ENCODE measurements at regions not wholly inside any gene's neighbourhood (a gene's known extent, or its start where the extent isn't known, plus 50 kb on each side); places are given as distances from the start of the nearest gene placed in this dataset.

GRCh38 chr12:61357496-61357895, 902.7 kb upstream of the USP15 start:
- Histone ChIP-seq H3K36me3 (ENCODE audit: insufficient read depth) (no peaks in the 10 kb centered on the region), H3K79me2 (ENCODE audit: insufficient read depth, low read depth) (no peaks in the 10 kb centered on the region)
- TF ChIP-seq CTCF (conservative IDR thresholded peaks at IDR 0.05; ENCODE audit: low read depth, low read length): no peak

GRCh38 chr12:61362037-61362436, 898.2 kb upstream of the USP15 start:
- Histone ChIP-seq H3K4me1 (ENCODE audit: low read depth, poor library complexity, severe bottlenecking) (peaks cover 11% of the 10 kb centered on the region), H3K27me3 (ENCODE audit: insufficient read depth, low read depth) (no peaks in the 10 kb centered on the region), H4K20me1 (ENCODE audit: insufficient read depth) (no peaks in the 10 kb centered on the region), H3K4me3 (IDR thresholded peaks at IDR 0.05; ENCODE audit: insufficient read depth, low read depth, low read length) (no peak overlapping the region), H3K4me2 (no peak overlapping the region), H3K9ac (no peak overlapping the region), H3K79me2 (ENCODE audit: insufficient read depth, low read depth) (no peaks in the 10 kb centered on the region), H3K36me3 (ENCODE audit: insufficient read depth) (no peaks in the 10 kb centered on the region), H3K27ac (no peak overlapping the region), H2AFZ (ENCODE audit: low read depth) (no peak overlapping the region)
- TF ChIP-seq CTCF (conservative IDR thresholded peaks at IDR 0.05; ENCODE audit: low read depth, low read length): no peak

More at GRCh38 chr12:61357496-61357895, 902.7 kb upstream of the USP15 start:
- Histone ChIP-seq H3K27me3 (ENCODE audit: insufficient read depth, low read depth) (no peaks in the 10 kb centered on the region), H3K27ac (no peak overlapping the region), H3K4me3 (IDR thresholded peaks at IDR 0.05; ENCODE audit: insufficient read depth, low read depth, low read length) (no peak overlapping the region), H3K4me2 (no peak overlapping the region), H3K4me1 (ENCODE audit: low read depth, poor library complexity, severe bottlenecking) (peaks cover 9% of the 10 kb centered on the region), H2AFZ (ENCODE audit: low read depth) (no peak overlapping the region), H4K20me1 (ENCODE audit: insufficient read depth) (no peaks in the 10 kb centered on the region), H3K9ac (no peak overlapping the region)

- Histone ChIP-seq H3K4me2 (peak overlapping the region; percentile 7; the same call in 1 of the 2 replicates), H3K36me3 (ENCODE audit: insufficient read depth) (no peaks in the 10 kb centered on the region), H2AFZ (ENCODE audit: low read depth) (peak overlapping the region; percentile 18; the same call in 1 of the 2 replicates), H3K27me3 (ENCODE audit: insufficient read depth, low read depth) (no peaks in the 10 kb centered on the region), H3K79me2 (ENCODE audit: insufficient read depth, low read depth) (no peaks in the 10 kb centered on the region), H3K4me1 (ENCODE audit: low read depth, poor library complexity, severe bottlenecking) (peaks cover 11% of the 10 kb centered on the region), H4K20me1 (ENCODE audit: insufficient read depth) (no peaks in the 10 kb centered on the region), H3K9ac (no peak overlapping the region), H3K4me3 (IDR thresholded peaks at IDR 0.05; ENCODE audit: insufficient read depth, low read depth, low read length) (no peak overlapping the region), H3K27ac (no peak overlapping the region)
- no peak for TF ChIP-seq CTCF (conservative IDR thresholded peaks at IDR 0.05; ENCODE audit: low read depth, low read length)
These were observed 895.2 kb upstream of the USP15 start for GRCh38 chr12:61365001-61365400.

- no peaks in the 10 kb centered on the region for H4K20me1 ChIP-seq (ENCODE audit: insufficient read depth)
- no peak for TF ChIP-seq CTCF (conservative IDR thresholded peaks at IDR 0.05; ENCODE audit: low read depth, low read length)
- no peak overlapping the region for H3K27ac ChIP-seq
- H3K9ac ChIP-seq: no peak overlapping the region
- no peaks in the 10 kb centered on the region for H3K79me2 ChIP-seq (ENCODE audit: insufficient read depth, low read depth)
- H2AFZ ChIP-seq (ENCODE audit: low read depth): no peak overlapping the region
- H3K27me3 ChIP-seq (ENCODE audit: insufficient read depth, low read depth): no peaks in the 10 kb centered on the region
- no peak overlapping the region for H3K4me2 ChIP-seq
- H3K4me3 ChIP-seq (IDR thresholded peaks at IDR 0.05; ENCODE audit: insufficient read depth, low read depth, low read length): no peak overlapping the region
- H3K4me1 ChIP-seq (ENCODE audit: low read depth, poor library complexity, severe bottlenecking): peaks cover 12% of the 10 kb centered on the region
- H3K36me3 ChIP-seq (ENCODE audit: insufficient read depth): no peaks in the 10 kb centered on the region
These were observed 892.9 kb upstream of the USP15 start for GRCh38 chr12:61367281-61367785.
